ENCODE measurements at regions not wholly inside any gene's neighbourhood (a gene's known extent, or its start where the extent isn't known, plus 50 kb on each side); places are given as distances from the start of the nearest gene placed in this dataset.

- CTCF ChIA-PET, result no interaction called here
- H3K27me3 Mint-ChIP-seq (ENCODE audit: low read depth), result no peaks in the 10 kb centered on the region
- no peak overlapping the region for H3K4me3 Mint-ChIP-seq
- no peaks in the 10 kb centered on the region for H3K36me3 Mint-ChIP-seq
- H3K4me1 Mint-ChIP-seq, result no peaks in the 10 kb centered on the region
- POLR2A ChIA-PET, result no interaction called here
- no peaks in the 10 kb centered on the region; the same call in 1 of the 2 replicates for H3K9me3 Mint-ChIP-seq
- H3K27ac Mint-ChIP-seq, result no peak overlapping the region
- TF ChIP-seq NFYB (CRISPR knock-in tag; conservative IDR thresholded peaks at IDR 0.05; ENCODE audit: low read depth) (no peak), ZNF121 (CRISPR knock-in tag; IDR thresholded peaks at IDR 0.05) (no peak), ZBTB43 (CRISPR knock-in tag; IDR thresholded peaks at IDR 0.05) (no peak), FOXK1 (CRISPR knock-in tag; IDR thresholded peaks at IDR 0.05) (no peak), GRHL2 (CRISPR knock-in tag; IDR thresholded peaks at IDR 0.05; ENCODE audit: insufficient replicate concordance, severe bottlenecking) (no peak), E2F5 (CRISPR knock-in tag; IDR thresholded peaks at IDR 0.05) (no peak), FOXJ3 (CRISPR knock-in tag; IDR thresholded peaks at IDR 0.05; ENCODE audit: borderline replicate concordance) (no peak), JAZF1 (CRISPR knock-in tag; IDR thresholded peaks at IDR 0.05) (no peak)
- ATAC-seq (no peak), DNase-seq (ENCODE audit: low spot score) (no peak)
Measured at GRCh38 chr5:85159395-85159794, 774.7 kb upstream of the EDIL3 start.

- Mint-ChIP-seq H3K9me3 (peaks cover 24% of the 10 kb centered on the region), H3K4me3 (no peak overlapping the region), H3K36me3 (peaks cover 4% of the 10 kb centered on the region), H3K4me1 (peaks cover 8% of the 10 kb centered on the region; the same call in 1 of the 2 replicates), H3K27ac (no peak overlapping the region), H3K27me3 (ENCODE audit: low read depth) (no peaks in the 10 kb centered on the region)
- ATAC-seq (no peak), DNase-seq (ENCODE audit: low spot score) (no peak)
- ChIA-PET POLR2A (no interaction called here), CTCF (no interaction called here)
- no peak for TF ChIP-seq SOX15 (CRISPR knock-in tag; IDR thresholded peaks at IDR 0.05)
- no peak for TF ChIP-seq TP53 (CRISPR knock-in tag; IDR thresholded peaks at IDR 0.05)
- no peak for TF ChIP-seq SP1 (CRISPR knock-in tag; conservative IDR thresholded peaks at IDR 0.05)
- no peak for TF ChIP-seq TEAD1 (CRISPR knock-in tag; IDR thresholded peaks at IDR 0.05)
- TF ChIP-seq CREB1 (CRISPR knock-in tag; IDR thresholded peaks at IDR 0.05), result no peak
- TF ChIP-seq FOXJ3 (CRISPR knock-in tag; IDR thresholded peaks at IDR 0.05; ENCODE audit: borderline replicate concordance), result no peak
- no peak for TF ChIP-seq GTF2I (CRISPR knock-in tag; conservative IDR thresholded peaks at IDR 0.05)
- TF ChIP-seq IRF2 (CRISPR knock-in tag; IDR thresholded peaks at IDR 0.05; ENCODE audit: borderline replicate concordance, low read depth), result no peak
- no peak for TF ChIP-seq ATF2 (CRISPR knock-in tag; IDR thresholded peaks at IDR 0.05; ENCODE audit: borderline replicate concordance, low read depth)
- TF ChIP-seq, protein P1, sequence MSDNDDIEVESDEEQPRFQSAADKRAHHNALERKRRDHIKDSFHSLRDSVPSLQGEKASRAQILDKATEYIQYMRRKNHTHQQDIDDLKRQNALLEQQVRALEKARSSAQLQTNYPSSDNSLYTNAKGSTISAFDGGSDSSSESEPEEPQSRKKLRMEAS (CRISPR knock-in tag; IDR thresholded peaks at IDR 0.05), result no peak
- TF ChIP-seq ZNF121 (CRISPR knock-in tag; IDR thresholded peaks at IDR 0.05), result no peak
- TF ChIP-seq, protein P2, sequence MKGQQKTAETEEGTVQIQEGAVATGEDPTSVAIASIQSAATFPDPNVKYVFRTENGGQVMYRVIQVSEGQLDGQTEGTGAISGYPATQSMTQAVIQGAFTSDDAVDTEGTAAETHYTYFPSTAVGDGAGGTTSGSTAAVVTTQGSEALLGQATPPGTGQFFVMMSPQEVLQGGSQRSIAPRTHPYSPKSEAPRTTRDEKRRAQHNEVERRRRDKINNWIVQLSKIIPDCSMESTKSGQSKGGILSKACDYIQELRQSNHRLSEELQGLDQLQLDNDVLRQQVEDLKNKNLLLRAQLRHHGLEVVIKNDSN (CRISPR knock-in tag; IDR thresholded peaks at IDR 0.05), result no peak
- TF ChIP-seq NR1H2 (CRISPR knock-in tag; IDR thresholded peaks at IDR 0.05), result no peak
- no peak for TF ChIP-seq ESRRA (CRISPR knock-in tag; IDR thresholded peaks at IDR 0.05; ENCODE audit: borderline replicate concordance)
Measured at GRCh38 chr5:85168474-85168873, 783.8 kb upstream of the EDIL3 start.

DNA sequence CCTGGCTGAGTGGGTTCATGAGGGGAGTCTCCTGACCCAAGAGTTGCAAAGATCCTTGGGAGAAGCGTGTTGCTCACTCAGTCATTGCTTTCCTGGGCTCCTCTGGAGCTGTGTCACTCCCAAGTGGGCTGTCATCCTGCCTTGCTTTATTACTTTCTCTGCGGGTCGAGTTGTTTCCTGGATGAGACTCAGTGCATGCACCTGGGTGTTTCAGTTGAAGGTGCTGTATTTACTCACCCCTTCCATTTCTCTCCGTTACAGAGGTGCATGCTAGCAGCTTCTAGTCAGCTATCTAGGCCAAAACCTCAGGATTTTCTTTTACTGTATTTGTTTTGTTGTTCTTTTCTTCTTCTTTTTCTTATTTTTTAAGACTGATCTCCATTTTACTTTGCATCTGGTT is 785.5 kb upstream of the EDIL3 start:
- Mint-ChIP-seq H3K27ac (no peak overlapping the region), H3K36me3 (peaks cover 4% of the 10 kb centered on the region), H3K4me1 (peaks cover 8% of the 10 kb centered on the region; the same call in 1 of the 2 replicates), H3K4me3 (no peak overlapping the region), H3K27me3 (ENCODE audit: low read depth) (no peaks in the 10 kb centered on the region), H3K9me3 (peaks cover 23% of the 10 kb centered on the region)
- POLR2A ChIA-PET, result no interaction called here
- CTCF ChIA-PET, result no interaction called here
- no peak; the same call in 1 of the 2 replicates for ATAC-seq
- no peak for DNase-seq (ENCODE audit: low spot score)
- TF ChIP-seq NR2C2 (CRISPR knock-in tag; IDR thresholded peaks at IDR 0.05), result no peak
- no peak for TF ChIP-seq ATF2 (CRISPR knock-in tag; IDR thresholded peaks at IDR 0.05; ENCODE audit: borderline replicate concordance, low read depth)
- no peak for TF ChIP-seq E2F5 (CRISPR knock-in tag; IDR thresholded peaks at IDR 0.05)
- no peak for TF ChIP-seq HMGA2 (CRISPR knock-in tag; IDR thresholded peaks at IDR 0.05)
- TF ChIP-seq, protein P3, sequence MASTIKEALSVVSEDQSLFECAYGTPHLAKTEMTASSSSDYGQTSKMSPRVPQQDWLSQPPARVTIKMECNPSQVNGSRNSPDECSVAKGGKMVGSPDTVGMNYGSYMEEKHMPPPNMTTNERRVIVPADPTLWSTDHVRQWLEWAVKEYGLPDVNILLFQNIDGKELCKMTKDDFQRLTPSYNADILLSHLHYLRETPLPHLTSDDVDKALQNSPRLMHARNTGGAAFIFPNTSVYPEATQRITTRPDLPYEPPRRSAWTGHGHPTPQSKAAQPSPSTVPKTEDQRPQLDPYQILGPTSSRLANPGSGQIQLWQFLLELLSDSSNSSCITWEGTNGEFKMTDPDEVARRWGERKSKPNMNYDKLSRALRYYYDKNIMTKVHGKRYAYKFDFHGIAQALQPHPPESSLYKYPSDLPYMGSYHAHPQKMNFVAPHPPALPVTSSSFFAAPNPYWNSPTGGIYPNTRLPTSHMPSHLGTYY (CRISPR knock-in tag; IDR thresholded peaks at IDR 0.05), result no peak
